Panc1 (cell line): ENCODE measurements at regions not wholly inside any gene's neighbourhood (a gene's known extent, or its start where the extent isn't known, plus 50 kb on each side); places are given as distances from the start of the nearest gene placed in this dataset.

Experiments
- CTCF ChIP-seq: fragments of 450-650 bp; IDR thresholded peaks from 2 replicates; pipeline ENCODE4 v1.5.1; 2017; ENCODE audit warnings: mild to moderate bottlenecking
- POLR2AphosphoS5 ChIP-seq: IDR thresholded peaks from 2 replicates; pipeline ENCODE4 v1.6.1; 2012; ENCODE audit warnings: mild to moderate bottlenecking, low read depth, low read length, moderate library complexity

DNA sequence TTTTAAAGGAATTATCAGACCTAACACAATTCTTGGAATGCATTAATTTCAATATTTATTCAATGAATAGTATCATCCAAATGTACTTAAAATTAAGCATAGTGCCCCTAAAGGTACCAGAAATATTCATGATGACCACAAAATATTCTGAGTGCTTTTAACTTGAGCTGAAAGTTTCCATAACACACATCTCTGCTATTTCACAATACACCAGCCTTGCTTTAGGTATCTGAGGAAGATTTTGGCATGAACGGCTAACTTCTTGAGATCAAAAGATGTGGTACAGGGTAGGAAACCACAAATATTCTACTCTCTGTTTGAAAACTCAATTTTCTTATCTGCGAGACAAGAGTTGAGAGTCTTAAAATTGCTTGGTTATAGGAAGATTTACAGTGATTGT, 538.3 kb upstream of the PCDH7 start:
- TF ChIP-seq CTCF (no peak), POLR2AphosphoS5 (no peak)
